Activated naive CD8-positive, alpha-beta T cell treated with anti-CD3 and anti-CD28 coated beads, Interleukin-2, amount 10 ng/mL, durations not matched to agents 7 days and 5 days (primary cell): ENCODE measurements at regions not wholly inside any gene's neighbourhood (a gene's known extent, or its start where the extent isn't known, plus 50 kb on each side); places are given as distances from the start of the nearest gene placed in this dataset.
A peak's percentile ranks its signal among the peaks of the same experiment; 100 is the strongest.

ENCODE experiments used
- ATAC-seq: fragments of 150-1000 bp; cut with Tn5 transposase; one replicate; pipeline ENCODE4 v1.10.0; 2021; ENCODE audit warnings: low read depth, moderate library complexity
- POLR2A ChIA-PET: fragments of 350-600 bp; sonication (Branson Sonifier 250); formaldehyde crosslinking; loops from one replicate; lab custom pipeline; 2021; ENCODE audit warnings: antibody characterized with exemption; lab: Charles Lee
- DNase-seq: peaks from one replicate; pipeline ENCODE4 v3.0.0; 2021
- H3K27ac Mint-ChIP-seq: one replicate; pipeline ENCODE4 v1.8.0; 2022; ENCODE audit warnings: mild to moderate bottlenecking, mixed read lengths
- H3K27me3 Mint-ChIP-seq: one replicate; pipeline ENCODE4 v1.8.0; 2022; ENCODE audit warnings: mild to moderate bottlenecking, moderate library complexity, mixed read lengths
- H3K36me3 Mint-ChIP-seq: one replicate; pipeline ENCODE4 v1.8.0; 2021; ENCODE audit warnings: mild to moderate bottlenecking, mixed read lengths
- H3K4me1 Mint-ChIP-seq: one replicate; pipeline ENCODE4 v1.8.0; 2021; ENCODE audit warnings: mixed read lengths
- H3K4me3 Mint-ChIP-seq: one replicate; pipeline ENCODE4 v1.8.0; 2022; ENCODE audit warnings: mild to moderate bottlenecking, moderate library complexity, mixed read lengths
- H3K9me3 Mint-ChIP-seq: one replicate; pipeline ENCODE4 v1.8.0; 2021; ENCODE audit warnings: mixed read lengths

DNA sequence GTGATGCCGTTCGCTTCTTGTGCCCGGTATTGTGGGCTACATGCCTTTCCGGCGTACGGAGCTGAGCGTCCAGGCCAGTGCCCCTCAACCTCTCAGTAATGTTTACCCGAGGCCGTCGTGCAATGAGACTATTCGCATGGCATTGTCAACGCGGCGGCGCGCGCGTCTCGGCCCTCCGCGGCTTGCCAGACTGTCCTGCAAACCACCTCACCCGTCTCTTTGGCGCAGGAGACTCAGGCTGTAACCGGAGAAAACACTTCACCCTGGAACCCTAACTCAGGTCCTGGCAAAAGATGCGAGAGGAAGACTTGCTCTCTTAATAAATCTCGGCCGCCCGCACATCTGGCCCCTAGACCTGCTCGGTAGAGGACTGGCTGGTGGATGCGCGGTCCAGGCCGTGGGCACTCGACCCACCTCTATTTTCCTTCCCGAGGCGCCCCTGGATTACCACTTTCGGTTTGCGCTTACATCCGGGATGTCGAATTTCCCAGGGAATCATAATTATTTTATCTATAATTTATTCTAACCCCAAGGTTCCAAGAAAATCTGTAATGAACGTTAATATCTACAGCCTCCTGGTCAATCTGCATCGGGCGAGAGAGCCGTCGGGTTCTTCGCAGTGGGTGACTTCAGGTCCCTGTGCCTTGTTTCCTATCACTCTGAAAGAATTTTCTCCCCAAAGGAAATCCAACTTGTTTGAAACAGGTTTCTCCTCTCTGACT lies 71.8 kb upstream of the POLG start:
- POLR2A ChIA-PET = no interaction called here
- Mint-ChIP-seq H3K9me3 (no peaks in the 10 kb centered on the region), H3K27me3 (peaks cover 96% of the 10 kb centered on the region), H3K36me3 (peaks cover 2% of the 10 kb centered on the region), H3K4me3 (peak overlapping the region; percentile 51), H3K4me1 (peaks cover 29% of the 10 kb centered on the region), H3K27ac (no peak overlapping the region)
- ATAC-seq (no peak), DNase-seq (peak; percentile 37)

GRCh38 chr15:89405494-89405893 lies 70.9 kb upstream of the POLG start:
- peaks cover 96% of the 10 kb centered on the region for H3K27me3 Mint-ChIP-seq
- no peak overlapping the region for H3K27ac Mint-ChIP-seq
- no peak for ATAC-seq
- POLR2A ChIA-PET = no interaction called here
- peaks cover 31% of the 10 kb centered on the region for H3K4me1 Mint-ChIP-seq
- H3K4me3 Mint-ChIP-seq = no peak overlapping the region
- no peak for DNase-seq
- peaks cover 2% of the 10 kb centered on the region for H3K36me3 Mint-ChIP-seq
- no peaks in the 10 kb centered on the region for H3K9me3 Mint-ChIP-seq

DNA sequence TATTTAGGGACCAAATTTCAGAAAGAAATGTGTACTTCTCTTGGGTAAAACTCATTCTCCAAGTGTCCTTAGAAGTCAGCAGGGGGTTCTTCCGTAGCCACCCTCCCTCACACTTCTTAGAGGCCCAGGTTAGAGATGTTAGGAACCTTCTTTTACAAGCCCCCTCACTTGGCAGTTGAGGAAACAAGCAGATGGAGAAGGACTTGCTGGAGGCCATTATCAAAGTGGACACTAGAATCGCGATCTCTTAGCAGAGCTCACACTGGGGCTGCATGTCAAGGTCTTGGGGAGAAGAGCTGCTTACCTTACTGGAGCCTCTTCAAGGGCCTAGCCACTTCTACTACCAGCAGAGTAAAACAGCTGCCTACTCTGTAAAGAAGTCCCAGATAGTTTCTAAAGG lies 69.4 kb upstream of the POLG start:
- Mint-ChIP-seq H3K36me3 (peaks cover 2% of the 10 kb centered on the region), H3K4me3 (no peak overlapping the region), H3K27me3 (peaks cover 82% of the 10 kb centered on the region), H3K9me3 (no peaks in the 10 kb centered on the region), H3K4me1 (peaks cover 28% of the 10 kb centered on the region), H3K27ac (no peak overlapping the region)
- DNase-seq = no peak
- POLR2A ChIA-PET = no interaction called here
- ATAC-seq = no peak

- peaks cover 20% of the 10 kb centered on the region for H3K4me1 Mint-ChIP-seq
- H3K36me3 Mint-ChIP-seq = peaks cover 2% of the 10 kb centered on the region
- no peak overlapping the region for H3K4me3 Mint-ChIP-seq
- H3K9me3 Mint-ChIP-seq = no peaks in the 10 kb centered on the region
- ATAC-seq (no peak), DNase-seq (no peak)
- no peak overlapping the region for H3K27ac Mint-ChIP-seq
- H3K27me3 Mint-ChIP-seq = peaks cover 80% of the 10 kb centered on the region
- POLR2A ChIA-PET = no interaction called here
Measured at GRCh38 chr15:89402518-89402805, 67.8 kb upstream of the POLG start.

- POLR2A ChIA-PET = no interaction called here
- H3K27ac Mint-ChIP-seq = no peak overlapping the region
- peaks cover 20% of the 10 kb centered on the region for H3K4me1 Mint-ChIP-seq
- peaks cover 2% of the 10 kb centered on the region for H3K36me3 Mint-ChIP-seq
- ATAC-seq (no peak), DNase-seq (no peak)
- peak overlapping the region; percentile 11 for H3K4me3 Mint-ChIP-seq
- no peaks in the 10 kb centered on the region for H3K9me3 Mint-ChIP-seq
- H3K27me3 Mint-ChIP-seq = peaks cover 75% of the 10 kb centered on the region
Measured at GRCh38 chr15:89401631-89402517, 67.2 kb upstream of the POLG start.

DNA sequence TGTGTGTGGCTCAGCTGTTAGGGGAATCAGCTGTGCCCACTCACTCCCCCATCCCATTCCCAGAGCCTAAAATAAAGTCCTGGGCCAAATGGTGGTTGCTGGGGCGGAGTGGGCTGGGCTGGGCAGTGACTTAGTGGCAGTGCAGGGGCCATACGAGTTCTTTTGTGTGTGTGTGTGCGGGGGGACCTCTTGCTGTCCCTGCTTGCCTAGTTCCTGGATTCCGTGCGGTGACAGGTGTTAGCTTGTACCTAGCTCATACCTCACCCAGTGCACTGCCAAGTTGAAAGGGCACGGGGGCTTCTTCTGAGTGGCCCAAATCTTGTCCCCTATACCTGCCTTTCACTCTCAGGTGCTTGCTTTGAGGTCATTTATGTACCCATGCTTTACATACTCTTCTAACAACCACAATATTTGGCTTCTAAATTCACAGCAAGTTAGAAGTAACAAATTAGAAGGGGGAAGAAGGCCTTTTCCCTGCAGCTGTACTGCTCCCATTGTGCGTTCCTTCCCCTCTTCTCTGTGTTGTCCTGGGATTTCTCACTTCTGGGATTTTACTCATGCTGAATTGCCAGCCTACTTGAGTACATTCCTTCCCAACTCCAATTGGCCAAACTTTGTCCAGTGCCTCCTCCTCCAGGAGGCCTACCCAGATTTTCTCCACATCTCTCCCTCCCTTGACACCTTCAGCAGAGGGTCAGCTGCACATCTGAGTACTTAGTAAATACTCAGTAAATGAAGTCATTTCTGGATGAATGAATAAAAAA lies 66.3 kb upstream of the POLG start:
- DNase-seq (no peak), ATAC-seq (no peak)
- no peak overlapping the region for H3K27ac Mint-ChIP-seq
- H3K27me3 Mint-ChIP-seq = peaks cover 66% of the 10 kb centered on the region
- H3K9me3 Mint-ChIP-seq = no peaks in the 10 kb centered on the region
- POLR2A ChIA-PET = no interaction called here
- H3K4me1 Mint-ChIP-seq = peaks cover 14% of the 10 kb centered on the region
- H3K36me3 Mint-ChIP-seq = no peaks in the 10 kb centered on the region
- H3K4me3 Mint-ChIP-seq = peak overlapping the region; percentile 55

DNA sequence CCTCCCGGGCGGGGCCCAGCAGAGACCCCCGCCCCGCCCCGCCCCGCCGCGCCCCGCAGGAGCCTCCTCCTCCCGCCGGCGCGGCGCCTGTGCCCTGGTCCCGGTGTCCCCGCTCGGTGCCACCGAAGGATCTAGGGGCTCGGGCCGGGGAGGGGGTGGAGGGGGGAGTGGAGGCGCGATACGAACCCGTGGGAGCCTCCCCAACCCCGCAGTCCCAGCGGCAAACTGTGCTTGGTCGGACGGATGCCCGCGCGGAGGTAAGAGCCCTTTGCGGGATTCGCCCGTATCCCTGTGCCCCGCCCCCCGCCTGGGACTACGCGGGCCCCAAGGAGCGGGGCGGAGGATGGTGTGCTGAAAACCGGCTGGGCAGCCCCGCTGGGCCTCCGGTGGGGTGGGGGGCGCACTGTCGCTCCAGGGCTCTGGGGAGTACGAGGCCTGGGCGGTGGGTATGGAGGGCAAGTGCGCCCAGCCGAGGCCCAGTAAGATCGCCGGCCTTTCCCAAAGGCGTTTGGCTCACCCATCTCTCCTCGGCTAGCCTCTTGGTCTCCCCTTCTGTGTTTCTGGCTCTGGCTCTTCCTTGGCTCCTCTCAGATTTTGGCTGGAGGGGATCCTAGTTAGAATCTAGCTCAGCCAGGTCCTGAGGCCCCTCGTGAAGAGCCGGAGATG lies 65.6 kb upstream of the POLG start:
- no peaks in the 10 kb centered on the region for H3K9me3 Mint-ChIP-seq
- peaks cover 59% of the 10 kb centered on the region for H3K27me3 Mint-ChIP-seq
- POLR2A ChIA-PET = no interaction called here
- H3K4me1 Mint-ChIP-seq = peaks cover 12% of the 10 kb centered on the region
- H3K4me3 Mint-ChIP-seq = peak overlapping the region; percentile 79
- no peaks in the 10 kb centered on the region for H3K36me3 Mint-ChIP-seq
- H3K27ac Mint-ChIP-seq = no peak overlapping the region
- peak; percentile 43 for DNase-seq
- ATAC-seq = peak; percentile 16

DNA sequence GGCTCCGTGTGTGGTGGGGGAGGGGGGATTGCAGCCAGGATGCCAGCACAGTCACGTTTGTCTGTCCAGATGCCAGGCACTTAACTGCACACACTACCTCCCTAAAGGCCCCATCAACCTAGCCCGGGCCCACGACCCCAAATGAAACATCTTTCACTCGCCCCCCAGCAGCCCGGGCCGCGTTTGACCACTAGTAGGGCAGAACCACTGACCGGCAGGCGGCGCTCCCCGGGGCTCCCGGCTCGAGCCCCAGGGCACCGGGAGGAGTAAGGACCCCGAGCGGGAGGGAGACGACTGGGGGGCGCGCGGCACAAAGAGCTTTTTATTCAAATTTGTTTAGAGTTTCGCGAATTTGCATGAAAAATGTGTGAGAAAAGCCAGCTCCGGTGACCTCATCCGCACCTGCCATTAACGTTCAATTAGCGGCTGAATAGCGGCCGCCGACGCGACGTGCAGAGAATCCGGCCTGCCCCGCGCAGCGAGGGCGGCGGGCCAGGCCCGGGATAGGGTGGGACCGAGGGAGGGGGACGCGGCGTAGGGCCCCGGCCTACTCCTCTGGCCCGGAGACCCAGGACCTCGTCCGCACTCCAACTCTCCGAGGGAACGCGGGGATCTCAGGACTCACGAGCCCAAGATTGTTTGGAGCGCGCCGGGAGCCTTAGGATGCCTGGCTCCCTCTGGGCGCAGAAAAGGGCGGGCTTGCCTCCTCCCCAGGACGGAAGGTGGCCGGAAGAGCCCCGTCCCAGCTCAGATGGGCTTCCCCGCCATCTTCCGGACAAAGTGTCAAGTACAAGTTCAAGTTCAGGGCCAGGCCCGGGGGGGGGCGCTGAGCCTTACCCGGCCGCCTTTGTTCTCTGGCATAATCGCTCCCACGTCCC lies 64.9 kb upstream of the POLG start:
- peaks cover 12% of the 10 kb centered on the region for H3K4me1 Mint-ChIP-seq
- H3K9me3 Mint-ChIP-seq = no peaks in the 10 kb centered on the region
- no peaks in the 10 kb centered on the region for H3K36me3 Mint-ChIP-seq
- peak; percentile 67 for DNase-seq
- H3K4me3 Mint-ChIP-seq = peak overlapping the region; percentile 79
- H3K27me3 Mint-ChIP-seq = peaks cover 55% of the 10 kb centered on the region
- POLR2A ChIA-PET = interaction anchor here (0.6 to 0.9 kb wide), 2 partner anchors 35 to 39 kb away, joined by 3 to 5 read pairs; no protein-coding TSS in a partner anchor
- ATAC-seq = peak; percentile 71
- peak overlapping the region; percentile 67 for H3K27ac Mint-ChIP-seq

DNA sequence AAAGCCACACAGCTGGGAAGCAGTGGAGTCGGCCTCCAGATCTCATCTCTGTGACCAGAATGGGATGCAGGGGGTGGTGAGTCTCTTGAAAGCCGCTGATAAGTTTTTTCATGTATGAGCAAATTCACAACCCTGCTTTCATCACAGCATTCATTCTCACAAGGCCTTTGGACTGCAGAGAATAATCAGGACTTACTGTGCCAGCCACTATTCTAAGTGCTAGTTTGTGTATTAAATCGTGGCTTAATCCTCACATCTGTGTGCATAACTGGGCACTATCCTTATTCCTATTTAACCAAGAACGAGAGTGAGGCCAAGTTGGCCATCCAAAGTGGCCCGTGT lies 64.2 kb upstream of the POLG start:
- POLR2A ChIA-PET = interaction anchor here (0.9 kb wide), 1 partner anchor 39 kb away, joined by 5 read pairs; no protein-coding TSS in a partner anchor
- no peaks in the 10 kb centered on the region for H3K9me3 Mint-ChIP-seq
- no peak overlapping the region for H3K27ac Mint-ChIP-seq
- peaks cover 12% of the 10 kb centered on the region for H3K4me1 Mint-ChIP-seq
- no peaks in the 10 kb centered on the region for H3K36me3 Mint-ChIP-seq
- ATAC-seq (no peak), DNase-seq (no peak)
- H3K4me3 Mint-ChIP-seq = peak overlapping the region; percentile 79
- peaks cover 48% of the 10 kb centered on the region for H3K27me3 Mint-ChIP-seq

GRCh38 chr15:89397653-89398023 lies 63.0 kb upstream of the POLG start:
- ATAC-seq = no peak
- no peak overlapping the region for H3K4me3 Mint-ChIP-seq
- H3K9me3 Mint-ChIP-seq = no peaks in the 10 kb centered on the region
- DNase-seq = no peak
- no peak overlapping the region for H3K27ac Mint-ChIP-seq
- no peaks in the 10 kb centered on the region for H3K36me3 Mint-ChIP-seq
- peaks cover 12% of the 10 kb centered on the region for H3K4me1 Mint-ChIP-seq
- POLR2A ChIA-PET = no interaction called here
- peaks cover 36% of the 10 kb centered on the region for H3K27me3 Mint-ChIP-seq

DNA sequence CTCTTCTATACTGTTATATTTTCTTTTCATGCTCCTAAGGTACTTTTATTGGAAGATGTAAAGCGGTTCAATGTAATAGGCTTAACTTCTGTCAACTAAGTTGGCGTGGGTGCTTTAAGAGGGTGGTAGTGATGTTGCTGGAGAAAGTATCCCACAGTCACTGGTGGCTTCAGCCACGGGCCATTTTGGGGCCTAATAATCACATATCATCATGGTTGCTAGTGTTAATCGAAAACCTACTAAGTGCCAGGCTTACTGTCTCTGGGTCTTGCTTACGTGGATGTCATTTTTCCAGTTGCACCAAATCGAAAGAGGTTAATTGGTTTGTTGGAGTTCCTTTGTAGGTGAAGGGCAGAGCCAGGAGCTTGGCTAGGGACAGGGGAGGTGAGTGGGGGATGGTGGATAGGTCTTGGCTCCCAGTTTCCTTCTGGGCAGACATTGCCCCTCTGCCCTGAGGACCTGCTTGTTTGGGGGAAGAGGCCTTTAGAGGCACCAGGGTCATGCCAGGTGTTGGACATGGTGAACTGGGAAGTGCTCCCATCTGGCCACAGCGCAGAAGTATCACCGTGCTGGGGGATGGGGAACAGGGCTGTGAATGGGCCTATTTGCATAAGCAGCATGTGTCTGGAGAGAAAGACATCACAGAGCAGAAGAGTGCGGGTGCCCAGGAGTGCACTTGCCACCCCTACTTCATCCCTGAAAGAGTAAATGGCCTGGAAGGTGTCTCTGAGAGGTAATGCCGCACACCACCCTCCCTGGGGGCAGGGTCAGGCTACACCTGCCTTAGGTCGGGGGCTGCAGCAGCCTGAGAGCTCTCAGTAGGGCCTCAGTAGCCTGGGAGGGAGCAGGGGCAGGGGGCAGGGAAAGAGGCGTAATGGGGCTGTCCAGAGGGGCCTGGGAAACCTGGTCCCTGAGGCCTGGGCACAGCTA lies 62.4 kb upstream of the POLG start:
- no peak for DNase-seq
- Mint-ChIP-seq H3K36me3 (no peaks in the 10 kb centered on the region), H3K4me3 (no peak overlapping the region), H3K9me3 (no peaks in the 10 kb centered on the region), H3K27me3 (peaks cover 34% of the 10 kb centered on the region), H3K27ac (no peak overlapping the region), H3K4me1 (peaks cover 11% of the 10 kb centered on the region)
- POLR2A ChIA-PET = no interaction called here
- no peak for ATAC-seq

DNA sequence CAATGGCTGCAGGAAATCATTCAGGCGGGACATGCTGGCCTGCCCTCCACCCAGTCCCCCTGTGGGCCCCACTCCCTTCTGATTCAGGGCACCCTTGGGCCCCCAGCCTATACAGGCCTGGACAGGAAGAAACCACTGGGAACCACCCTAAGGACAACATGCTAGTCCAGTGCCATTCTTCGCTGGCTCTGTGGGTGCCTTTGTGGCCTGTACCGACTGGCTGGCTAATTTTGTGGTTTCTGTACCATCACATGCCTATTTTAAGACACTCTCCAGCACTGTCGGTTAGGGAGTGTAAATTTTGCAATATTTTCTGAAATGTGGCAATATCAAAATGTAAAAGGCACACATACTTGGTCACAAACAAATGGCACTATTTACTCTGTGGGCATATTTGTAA lies 61.4 kb upstream of the POLG start:
- Mint-ChIP-seq H3K4me1 (peaks cover 3% of the 10 kb centered on the region), H3K9me3 (no peaks in the 10 kb centered on the region), H3K27ac (no peak overlapping the region), H3K4me3 (no peak overlapping the region), H3K36me3 (no peaks in the 10 kb centered on the region), H3K27me3 (peaks cover 24% of the 10 kb centered on the region)
- no peak for ATAC-seq
- POLR2A ChIA-PET = no interaction called here
- no peak for DNase-seq
